HCT116 (cell line): ENCODE measurements at regions not wholly inside any gene's neighbourhood (a gene's known extent, or its start where the extent isn't known, plus 50 kb on each side); places are given as distances from the start of the nearest gene placed in this dataset.

Experiments
- CEBPB ChIP-seq: IDR thresholded peaks from 2 replicates; pipeline ENCODE4 v1.6.1; 2012; ENCODE audit warnings: low read depth
- CTCF ChIP-seq, 3 experiments: fragments of 200-600 bp in 1 of 3; sonication (generic) in 1 of 3; IDR thresholded peaks in 2 of 3; conservative IDR thresholded peaks in 1 of 3; 2 replicates each; pipeline ENCODE4 v1.5.1; 2012 to 2017; ENCODE audit warnings: low read depth in 2 of 3, low read length in 2 of 3, antibody characterized with exemption in 1 of 3, borderline replicate concordance in 1 of 3, control low read depth in 1 of 3, mild to moderate bottlenecking in 1 of 3, mixed read lengths in 1 of 3, mixed run types in 1 of 3, moderate library complexity in 1 of 3; ENCODE audit not compliant: insufficient read depth in 1 of 3
- ELF1 ChIP-seq: IDR thresholded peaks from 2 replicates; pipeline ENCODE4 v1.6.1; 2012; ENCODE audit warnings: low read depth, borderline replicate concordance
- POLR2A ChIP-seq: IDR thresholded peaks from 2 replicates; pipeline ENCODE4 v1.7.0; 2011; ENCODE audit warnings: borderline replicate concordance; ENCODE audit not compliant: insufficient read depth, insufficient read length; ENCODE audit errors: extremely low read depth
- POLR2AphosphoS5 ChIP-seq: IDR thresholded peaks from 2 replicates; pipeline ENCODE4 v1.6.1; 2011; ENCODE audit warnings: mild to moderate bottlenecking, low read depth, low read length, moderate library complexity
- RAD21 ChIP-seq: IDR thresholded peaks from 2 replicates; pipeline ENCODE4 v1.6.1; 2012; ENCODE audit warnings: low read depth, mild to moderate bottlenecking
- SP1 ChIP-seq: IDR thresholded peaks from 2 replicates; pipeline ENCODE4 v1.6.1; 2012; ENCODE audit warnings: low read depth
- TCF7L2 ChIP-seq: IDR thresholded peaks from 2 replicates; pipeline ENCODE4 v1.7.0; 2011; ENCODE audit warnings: borderline replicate concordance, inconsistent platforms; ENCODE audit not compliant: insufficient read depth, insufficient read length; ENCODE audit errors: extremely low read depth
- YY1 ChIP-seq: IDR thresholded peaks from 2 replicates; pipeline ENCODE4 v1.6.1; 2011; ENCODE audit warnings: low read length, low read depth, moderate library complexity, mild to moderate bottlenecking; ENCODE audit not compliant: insufficient replicate concordance; ENCODE audit errors: extremely low read depth
- ZNF274 ChIP-seq: fragments of 200-500 bp; sonication (Bioruptor generic); IDR thresholded peaks from 2 replicates; pipeline ENCODE4 v1.6.1; 2014; ENCODE audit warnings: mild to moderate bottlenecking, low read depth, low read length, inconsistent platforms
- TF ChIP-seq, protein P1 (sequence below): IDR thresholded peaks from 2 replicates; pipeline ENCODE4 v1.6.1; 2012
- TF ChIP-seq, protein P2 (sequence below): IDR thresholded peaks from 2 replicates; pipeline ENCODE4 v1.6.1; 2012; ENCODE audit warnings: low read depth

- TF ChIP-seq CEBPB = no peak
- TF ChIP-seq, protein P1, sequence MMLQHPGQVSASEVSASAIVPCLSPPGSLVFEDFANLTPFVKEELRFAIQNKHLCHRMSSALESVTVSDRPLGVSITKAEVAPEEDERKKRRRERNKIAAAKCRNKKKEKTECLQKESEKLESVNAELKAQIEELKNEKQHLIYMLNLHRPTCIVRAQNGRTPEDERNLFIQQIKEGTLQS = no peak
- no peak for TF ChIP-seq CTCF (IDR thresholded peaks at IDR 0.05 in 2 of 3, conservative IDR thresholded peaks at IDR 0.05 in 1 of 3; ENCODE audit: borderline replicate concordance in 1 of 3, insufficient read depth in 1 of 3, low read depth in 2 of 3, low read length in 2 of 3)
- TF ChIP-seq TCF7L2 = no peak
- no peak for TF ChIP-seq SP1
- TF ChIP-seq RAD21 = no peak
- TF ChIP-seq POLR2AphosphoS5 = no peak
- no peak for TF ChIP-seq ZNF274
- TF ChIP-seq POLR2A = no peak
- TF ChIP-seq, protein P2, sequence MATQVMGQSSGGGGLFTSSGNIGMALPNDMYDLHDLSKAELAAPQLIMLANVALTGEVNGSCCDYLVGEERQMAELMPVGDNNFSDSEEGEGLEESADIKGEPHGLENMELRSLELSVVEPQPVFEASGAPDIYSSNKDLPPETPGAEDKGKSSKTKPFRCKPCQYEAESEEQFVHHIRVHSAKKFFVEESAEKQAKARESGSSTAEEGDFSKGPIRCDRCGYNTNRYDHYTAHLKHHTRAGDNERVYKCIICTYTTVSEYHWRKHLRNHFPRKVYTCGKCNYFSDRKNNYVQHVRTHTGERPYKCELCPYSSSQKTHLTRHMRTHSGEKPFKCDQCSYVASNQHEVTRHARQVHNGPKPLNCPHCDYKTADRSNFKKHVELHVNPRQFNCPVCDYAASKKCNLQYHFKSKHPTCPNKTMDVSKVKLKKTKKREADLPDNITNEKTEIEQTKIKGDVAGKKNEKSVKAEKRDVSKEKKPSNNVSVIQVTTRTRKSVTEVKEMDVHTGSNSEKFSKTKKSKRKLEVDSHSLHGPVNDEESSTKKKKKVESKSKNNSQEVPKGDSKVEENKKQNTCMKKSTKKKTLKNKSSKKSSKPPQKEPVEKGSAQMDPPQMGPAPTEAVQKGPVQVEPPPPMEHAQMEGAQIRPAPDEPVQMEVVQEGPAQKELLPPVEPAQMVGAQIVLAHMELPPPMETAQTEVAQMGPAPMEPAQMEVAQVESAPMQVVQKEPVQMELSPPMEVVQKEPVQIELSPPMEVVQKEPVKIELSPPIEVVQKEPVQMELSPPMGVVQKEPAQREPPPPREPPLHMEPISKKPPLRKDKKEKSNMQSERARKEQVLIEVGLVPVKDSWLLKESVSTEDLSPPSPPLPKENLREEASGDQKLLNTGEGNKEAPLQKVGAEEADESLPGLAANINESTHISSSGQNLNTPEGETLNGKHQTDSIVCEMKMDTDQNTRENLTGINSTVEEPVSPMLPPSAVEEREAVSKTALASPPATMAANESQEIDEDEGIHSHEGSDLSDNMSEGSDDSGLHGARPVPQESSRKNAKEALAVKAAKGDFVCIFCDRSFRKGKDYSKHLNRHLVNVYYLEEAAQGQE = no peak
- no peak for TF ChIP-seq YY1
- TF ChIP-seq ELF1 = no peak
Observed at GRCh38 chr6:6781873-6782227, 193.3 kb downstream of the LY86 start.
